Uterus (tissue), 3 donors: ENCODE measurements at regions not wholly inside any gene's neighbourhood (a gene's known extent, or its start where the extent isn't known, plus 50 kb on each side); places are given as distances from the start of the nearest gene placed in this dataset.

Experiments
- DNase-seq, 2 donors: peaks; one replicate each; pipeline ENCODE4 v3.0.0-alpha.2; 2019 to 2020
- H3K27ac ChIP-seq, 2 donors: fragments of 200-600 bp; sonication (generic); 1 replicate in 1 of 2; 2 replicates in 1 of 2; pipeline ENCODE4 v1.5.1; 2016 to 2018
- H3K27me3 ChIP-seq, 2 donors: fragments of 200-600 bp; sonication (generic); one replicate each; pipeline ENCODE4 v1.5.1; 2018 to 2019; ENCODE audit warnings: control low read depth in 1 of 2
- H3K36me3 ChIP-seq, 2 donors: fragments of 200-600 bp; sonication (generic); one replicate each; pipeline ENCODE4 v1.5.1; 2019; ENCODE audit warnings: control low read depth in 1 of 2
- H3K4me1 ChIP-seq, 2 donors: fragments of 200-600 bp; sonication (generic); one replicate each; pipeline ENCODE4 v1.5.1; 2018 to 2019; ENCODE audit warnings: control low read depth in 1 of 2
- H3K4me3 ChIP-seq, 2 donors: fragments of 200-600 bp; sonication (generic); 1 replicate in 1 of 2; 2 replicates in 1 of 2; pipeline ENCODE4 v1.5.1; 2018 to 2019; ENCODE audit warnings: mild to moderate bottlenecking in 1 of 2
- H3K9me3 ChIP-seq, 2 donors: fragments of 200-600 bp; sonication (generic); one replicate each; pipeline ENCODE4 v1.5.1; 2019; ENCODE audit warnings: control low read depth in 1 of 2
- POLR2A ChIP-seq, 2 donors: fragments of 450-650 bp; IDR thresholded peaks; one replicate each; pipeline ENCODE4 v1.6.1; 2016; ENCODE audit warnings: antibody characterized with exemption in 2 of 2, mild to moderate bottlenecking in 1 of 2, moderate library complexity in 1 of 2
- intact Hi-C: fragments of 100-400 bp; cut with DNase I; formaldehyde crosslinking; loops from one replicate; pipeline ENCODE4 v1.15.1; 2023; ENCODE audit warnings: low total_unique reads
- TF ChIP-seq, protein P1 (sequence below), 4 experiments: fragments of 200-600 bp in 2 of 4; fragments of 450-650 bp in 2 of 4; sonication (generic) in 2 of 4; IDR thresholded peaks; one replicate each; pipeline ENCODE4 v1.5.1; 2016 to 2019; ENCODE audit warnings: antibody characterized with exemption in 4 of 4, mild to moderate bottlenecking in 2 of 4, moderate library complexity in 1 of 4
- donor health status: DM: yes; HTN: yes; CAD: no.

DNA sequence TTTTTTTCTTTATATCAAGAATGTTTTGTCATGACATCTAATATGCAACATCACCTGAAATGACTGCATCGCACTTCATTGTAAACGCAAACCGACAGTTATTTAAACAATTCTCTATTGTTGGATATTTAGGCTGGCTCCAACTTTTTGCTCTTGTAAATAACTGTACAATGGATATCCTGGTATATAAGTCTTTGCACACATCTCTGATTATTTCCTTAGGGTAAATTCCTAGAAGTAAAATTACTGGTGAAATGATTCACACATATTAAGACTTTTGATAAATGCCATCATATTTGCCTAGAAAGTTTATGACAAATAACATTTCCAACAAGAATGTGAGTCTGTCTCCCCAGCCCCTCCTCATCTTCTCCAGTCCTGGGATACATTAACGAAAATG is 154.7 kb downstream of the TFAP2C start:
- intact Hi-C loops, result no loop called here
- Histone ChIP-seq H3K27ac (peak overlapping the region in 1 of 2 donors; percentile 37), H3K4me1 (no peaks in the 10 kb centered on the region), H3K9me3 (no peaks in the 10 kb centered on the region), H3K4me3 (no peak overlapping the region), H3K36me3 (no peaks in the 10 kb centered on the region), H3K27me3 (no peaks in the 10 kb centered on the region)
- TF ChIP-seq, protein P1, sequence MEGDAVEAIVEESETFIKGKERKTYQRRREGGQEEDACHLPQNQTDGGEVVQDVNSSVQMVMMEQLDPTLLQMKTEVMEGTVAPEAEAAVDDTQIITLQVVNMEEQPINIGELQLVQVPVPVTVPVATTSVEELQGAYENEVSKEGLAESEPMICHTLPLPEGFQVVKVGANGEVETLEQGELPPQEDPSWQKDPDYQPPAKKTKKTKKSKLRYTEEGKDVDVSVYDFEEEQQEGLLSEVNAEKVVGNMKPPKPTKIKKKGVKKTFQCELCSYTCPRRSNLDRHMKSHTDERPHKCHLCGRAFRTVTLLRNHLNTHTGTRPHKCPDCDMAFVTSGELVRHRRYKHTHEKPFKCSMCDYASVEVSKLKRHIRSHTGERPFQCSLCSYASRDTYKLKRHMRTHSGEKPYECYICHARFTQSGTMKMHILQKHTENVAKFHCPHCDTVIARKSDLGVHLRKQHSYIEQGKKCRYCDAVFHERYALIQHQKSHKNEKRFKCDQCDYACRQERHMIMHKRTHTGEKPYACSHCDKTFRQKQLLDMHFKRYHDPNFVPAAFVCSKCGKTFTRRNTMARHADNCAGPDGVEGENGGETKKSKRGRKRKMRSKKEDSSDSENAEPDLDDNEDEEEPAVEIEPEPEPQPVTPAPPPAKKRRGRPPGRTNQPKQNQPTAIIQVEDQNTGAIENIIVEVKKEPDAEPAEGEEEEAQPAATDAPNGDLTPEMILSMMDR (IDR thresholded peaks at IDR 0.05), result no peak
- TF ChIP-seq POLR2A (IDR thresholded peaks at IDR 0.05), result no peak
- no peak for DNase-seq

DNA sequence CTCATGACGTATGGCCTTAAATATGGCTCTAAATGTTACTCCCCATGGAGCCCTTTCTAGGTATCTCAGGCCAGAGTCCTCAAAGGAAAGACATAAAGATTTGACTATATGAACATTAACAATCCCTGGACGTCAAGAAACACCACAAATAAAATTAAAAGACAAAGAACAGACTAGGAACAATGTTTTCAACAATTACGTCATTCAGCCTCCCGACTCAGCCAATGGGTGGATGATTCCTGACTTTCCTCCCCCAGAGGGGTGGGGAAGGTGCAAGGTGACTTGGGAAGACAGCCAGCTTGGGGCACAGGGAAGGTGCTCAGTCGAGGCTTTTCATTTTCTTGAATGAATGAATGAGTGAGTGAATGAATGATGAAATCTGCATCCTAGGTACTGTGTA is 157.4 kb downstream of the TFAP2C start:
- no peak overlapping the region for H3K4me3 ChIP-seq
- TF ChIP-seq, protein P1 (IDR thresholded peaks at IDR 0.05), result no peak
- no peak for TF ChIP-seq POLR2A (IDR thresholded peaks at IDR 0.05)
- H3K9me3 ChIP-seq, result no peaks in the 10 kb centered on the region
- H3K4me1 ChIP-seq, result no peaks in the 10 kb centered on the region
- H3K27ac ChIP-seq, result peak overlapping the region; percentile 64 to 94
- DNase-seq, result no peak
- H3K27me3 ChIP-seq, result no peaks in the 10 kb centered on the region
- H3K36me3 ChIP-seq, result no peaks in the 10 kb centered on the region
- intact Hi-C loops, result no loop called here

DNA sequence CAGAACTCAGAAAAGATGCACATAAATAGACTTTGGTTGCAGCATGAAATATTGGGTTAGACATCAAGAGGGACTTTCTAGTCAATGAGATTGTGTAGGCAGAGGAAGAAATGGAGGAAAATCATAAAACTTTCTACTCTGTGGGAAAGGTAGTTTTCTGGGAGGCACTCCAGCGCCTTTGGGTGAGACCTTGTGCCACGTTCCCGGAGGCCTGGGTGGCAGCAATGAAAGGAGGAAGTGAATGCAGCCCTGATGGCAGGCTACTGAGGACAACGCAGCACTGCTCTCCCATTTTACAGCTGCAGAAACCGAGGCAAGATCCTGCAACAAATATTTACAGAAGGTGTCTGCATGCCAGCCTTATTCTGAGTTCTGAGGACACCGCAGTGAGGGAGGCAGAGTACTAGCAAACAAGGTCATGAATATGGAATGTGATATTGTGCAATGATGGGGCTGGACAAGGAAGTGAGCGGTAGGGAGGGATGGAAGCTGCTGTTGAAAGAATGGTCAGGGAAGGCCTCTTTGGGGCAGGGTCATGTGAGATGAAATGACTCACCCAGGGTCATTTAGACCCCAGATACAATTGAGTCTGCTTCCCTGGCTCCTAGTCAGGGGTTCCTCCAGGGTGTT is 159.1 kb downstream of the TFAP2C start:
- intact Hi-C loops, result no loop called here

GRCh38 chr20:56788671-56789610 is 159.8 kb downstream of the TFAP2C start:
- Histone ChIP-seq H3K9me3 (no peaks in the 10 kb centered on the region), H3K27me3 (no peaks in the 10 kb centered on the region), H3K4me3 (no peak overlapping the region), H3K4me1 (no peaks in the 10 kb centered on the region), H3K27ac (peak overlapping the region; percentile 64 to 94), H3K36me3 (no peaks in the 10 kb centered on the region)
- DNase-seq, result no peak
- intact Hi-C loops, result no loop called here
- TF ChIP-seq, protein P1 (IDR thresholded peaks at IDR 0.05), result no peak
- no peak for TF ChIP-seq POLR2A (IDR thresholded peaks at IDR 0.05)

More for the DNA sequence above, 159.1 kb downstream of the TFAP2C start:
- Histone ChIP-seq H3K4me1 (no peaks in the 10 kb centered on the region), H3K36me3 (no peaks in the 10 kb centered on the region), H3K27ac (peak overlapping the region; percentile 64 to 94), H3K9me3 (no peaks in the 10 kb centered on the region), H3K27me3 (no peaks in the 10 kb centered on the region), H3K4me3 (no peak overlapping the region)
- TF ChIP-seq, protein P1 (IDR thresholded peaks at IDR 0.05), result no peak
- no peak for TF ChIP-seq POLR2A (IDR thresholded peaks at IDR 0.05)
- DNase-seq, result peak in 1 of 2 donors; percentile 73

- TF ChIP-seq, protein P1 (IDR thresholded peaks at IDR 0.05), result no peak
- TF ChIP-seq POLR2A (IDR thresholded peaks at IDR 0.05), result no peak
- no peaks in the 10 kb centered on the region for H3K27me3 ChIP-seq
- no peaks in the 10 kb centered on the region for H3K9me3 ChIP-seq
- no peak overlapping the region for H3K4me3 ChIP-seq
- H3K27ac ChIP-seq, result no peak overlapping the region
- no peak for DNase-seq
- intact Hi-C loops, result no loop called here
- no peaks in the 10 kb centered on the region for H3K36me3 ChIP-seq
- no peaks in the 10 kb centered on the region for H3K4me1 ChIP-seq
Observed at GRCh38 chr20:56793916-56794315, 164.8 kb downstream of the TFAP2C start.
